ENCODE measurements at regions not wholly inside any gene's neighbourhood (a gene's known extent, or its start where the extent isn't known, plus 50 kb on each side); places are given as distances from the start of the nearest gene placed in this dataset.

DNA sequence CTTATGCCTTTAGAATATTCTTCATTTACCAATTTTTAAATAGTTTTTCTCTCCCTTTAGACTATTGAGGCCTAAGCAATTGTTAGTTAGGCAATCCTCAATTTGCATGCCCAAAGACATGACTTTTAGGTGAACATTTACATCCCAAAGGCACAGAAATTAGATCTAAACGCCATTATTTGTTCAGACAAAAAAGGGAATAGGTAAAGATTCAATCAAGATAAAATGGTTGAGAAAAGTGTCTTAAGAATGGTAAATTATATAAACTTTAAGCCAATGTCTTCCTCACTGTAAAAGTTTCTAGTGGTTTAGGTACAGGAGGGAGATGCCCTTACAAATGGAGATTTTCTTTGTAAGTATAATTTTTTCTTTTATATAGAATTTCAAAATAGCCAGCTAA is 50.2 kb upstream of the MME start:
- TF ChIP-seq, protein P1, sequence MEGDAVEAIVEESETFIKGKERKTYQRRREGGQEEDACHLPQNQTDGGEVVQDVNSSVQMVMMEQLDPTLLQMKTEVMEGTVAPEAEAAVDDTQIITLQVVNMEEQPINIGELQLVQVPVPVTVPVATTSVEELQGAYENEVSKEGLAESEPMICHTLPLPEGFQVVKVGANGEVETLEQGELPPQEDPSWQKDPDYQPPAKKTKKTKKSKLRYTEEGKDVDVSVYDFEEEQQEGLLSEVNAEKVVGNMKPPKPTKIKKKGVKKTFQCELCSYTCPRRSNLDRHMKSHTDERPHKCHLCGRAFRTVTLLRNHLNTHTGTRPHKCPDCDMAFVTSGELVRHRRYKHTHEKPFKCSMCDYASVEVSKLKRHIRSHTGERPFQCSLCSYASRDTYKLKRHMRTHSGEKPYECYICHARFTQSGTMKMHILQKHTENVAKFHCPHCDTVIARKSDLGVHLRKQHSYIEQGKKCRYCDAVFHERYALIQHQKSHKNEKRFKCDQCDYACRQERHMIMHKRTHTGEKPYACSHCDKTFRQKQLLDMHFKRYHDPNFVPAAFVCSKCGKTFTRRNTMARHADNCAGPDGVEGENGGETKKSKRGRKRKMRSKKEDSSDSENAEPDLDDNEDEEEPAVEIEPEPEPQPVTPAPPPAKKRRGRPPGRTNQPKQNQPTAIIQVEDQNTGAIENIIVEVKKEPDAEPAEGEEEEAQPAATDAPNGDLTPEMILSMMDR (IDR thresholded peaks at IDR 0.05; ENCODE audit: low read length, missing control alignments), result no peak
- no peak overlapping the region for H3K4me3 ChIP-seq (replicated peaks; ENCODE audit: low read depth, low read length)
- no peak for DNase-seq (ENCODE audit: low read depth)

DNA sequence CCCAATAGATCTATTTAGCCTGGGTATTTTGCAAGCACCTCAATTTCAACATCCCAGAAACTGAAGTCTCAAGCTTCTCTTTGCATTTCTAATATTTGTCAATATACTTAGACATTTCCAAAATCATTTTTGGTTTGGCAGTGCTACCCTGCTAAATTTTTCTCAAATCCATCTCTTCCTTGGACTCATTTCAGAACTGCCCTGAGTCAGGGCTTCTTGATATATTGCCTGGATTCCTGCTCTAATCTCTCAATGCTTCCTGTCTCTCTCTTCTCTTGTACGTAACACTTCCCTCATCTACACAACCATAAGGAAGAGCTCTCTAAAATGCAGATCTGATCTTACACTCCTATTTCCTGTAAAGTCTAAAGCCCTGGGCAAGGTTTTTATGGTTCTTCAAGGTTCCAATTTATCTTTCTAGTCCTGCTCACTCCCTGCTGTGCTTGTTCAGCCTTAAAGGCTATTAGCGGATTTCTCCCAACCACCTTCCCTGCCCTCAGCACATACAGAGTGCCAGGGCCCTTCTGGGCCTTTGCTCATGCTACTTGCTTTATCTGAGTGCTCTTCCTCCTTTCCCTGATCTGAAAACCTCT is 53.0 kb upstream of the MME start:
- TF ChIP-seq, protein P1 (IDR thresholded peaks at IDR 0.05; ENCODE audit: low read length, missing control alignments), result no peak
- no peak overlapping the region for H3K4me3 ChIP-seq (replicated peaks; ENCODE audit: low read depth, low read length)
- peak; percentile 95 for DNase-seq (ENCODE audit: low read depth)

DNA sequence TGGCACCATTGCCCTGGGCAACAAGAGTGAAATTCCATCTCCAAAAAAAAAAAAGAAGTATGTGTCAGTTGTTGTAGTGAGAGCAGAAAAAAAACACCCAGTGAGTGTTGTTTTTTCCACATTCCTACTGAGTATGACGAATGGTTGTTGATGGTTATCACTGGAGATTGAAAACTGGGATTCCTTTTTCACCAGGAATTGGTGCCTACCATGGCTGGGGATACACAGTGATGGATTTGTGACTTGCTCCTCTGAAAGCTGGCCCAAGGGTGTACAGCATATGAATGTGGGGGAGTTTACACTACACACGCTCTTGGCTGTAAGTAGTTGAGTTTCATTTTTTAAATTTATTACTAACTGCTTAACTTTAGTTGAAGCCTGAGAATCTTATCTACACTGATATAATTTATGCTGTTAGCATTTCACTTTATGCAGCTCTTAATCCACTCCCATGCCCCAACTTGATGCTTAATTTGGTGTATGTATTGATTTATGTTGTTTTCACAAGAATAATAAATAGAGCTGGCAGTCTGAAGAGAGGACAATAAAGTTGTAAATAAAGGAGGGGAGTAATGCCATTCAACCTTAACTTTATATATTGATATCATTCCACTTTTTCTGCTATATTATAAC is 56.0 kb upstream of the MME start:
- TF ChIP-seq, protein P1 (IDR thresholded peaks at IDR 0.05; ENCODE audit: low read length, missing control alignments), result no peak
- peak; percentile 75 for DNase-seq (ENCODE audit: low read depth)
- no peak overlapping the region for H3K4me3 ChIP-seq (replicated peaks; ENCODE audit: low read depth, low read length)

DNA sequence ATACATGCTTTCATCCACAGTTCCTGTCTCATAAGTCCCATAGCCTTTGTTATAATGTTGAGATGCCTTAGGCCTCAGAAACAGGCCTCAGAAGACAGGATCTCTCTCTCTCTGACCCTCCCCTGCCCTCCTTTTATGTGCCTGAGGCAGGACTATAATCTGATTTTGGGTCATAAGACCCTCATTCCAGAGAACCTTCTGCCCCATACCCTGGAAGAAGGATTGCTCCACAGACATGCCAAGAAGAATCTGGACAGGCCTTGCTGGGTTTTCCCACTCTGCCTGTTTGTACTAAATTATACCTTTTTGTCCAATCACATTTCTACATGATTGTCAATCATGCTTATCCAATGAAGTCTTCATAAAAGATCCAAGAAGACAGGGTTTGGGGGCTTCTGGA is 57.2 kb upstream of the MME start:
- no peak overlapping the region for H3K4me3 ChIP-seq (replicated peaks; ENCODE audit: low read depth, low read length)
- TF ChIP-seq, protein P1 (IDR thresholded peaks at IDR 0.05; ENCODE audit: low read length, missing control alignments), result no peak
- DNase-seq (ENCODE audit: low read depth), result no peak

DNA sequence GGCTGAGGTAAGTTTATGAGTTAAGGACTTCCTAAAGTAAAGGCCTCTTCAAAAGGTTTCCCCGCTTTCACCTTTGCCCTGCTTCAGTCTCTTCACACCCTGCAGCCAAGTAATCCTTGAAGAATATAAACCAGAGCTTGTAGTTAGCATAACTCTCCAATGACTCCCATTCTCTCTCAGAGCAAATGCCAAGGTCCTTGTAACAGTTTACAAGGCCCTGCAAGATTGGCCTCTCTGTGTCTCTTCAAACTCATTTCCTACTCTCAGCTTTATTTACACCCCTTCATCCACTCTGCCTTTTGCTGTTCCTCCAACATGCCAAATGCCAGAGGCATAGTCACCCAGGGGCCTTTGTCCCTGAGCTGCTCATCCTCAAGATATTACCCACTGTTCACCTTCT is 60.5 kb upstream of the MME start:
- H3K4me3 ChIP-seq (replicated peaks; ENCODE audit: low read depth, low read length), result no peak overlapping the region
- no peak for DNase-seq (ENCODE audit: low read depth)
- TF ChIP-seq, protein P1 (IDR thresholded peaks at IDR 0.05; ENCODE audit: low read length, missing control alignments), result no peak

DNA sequence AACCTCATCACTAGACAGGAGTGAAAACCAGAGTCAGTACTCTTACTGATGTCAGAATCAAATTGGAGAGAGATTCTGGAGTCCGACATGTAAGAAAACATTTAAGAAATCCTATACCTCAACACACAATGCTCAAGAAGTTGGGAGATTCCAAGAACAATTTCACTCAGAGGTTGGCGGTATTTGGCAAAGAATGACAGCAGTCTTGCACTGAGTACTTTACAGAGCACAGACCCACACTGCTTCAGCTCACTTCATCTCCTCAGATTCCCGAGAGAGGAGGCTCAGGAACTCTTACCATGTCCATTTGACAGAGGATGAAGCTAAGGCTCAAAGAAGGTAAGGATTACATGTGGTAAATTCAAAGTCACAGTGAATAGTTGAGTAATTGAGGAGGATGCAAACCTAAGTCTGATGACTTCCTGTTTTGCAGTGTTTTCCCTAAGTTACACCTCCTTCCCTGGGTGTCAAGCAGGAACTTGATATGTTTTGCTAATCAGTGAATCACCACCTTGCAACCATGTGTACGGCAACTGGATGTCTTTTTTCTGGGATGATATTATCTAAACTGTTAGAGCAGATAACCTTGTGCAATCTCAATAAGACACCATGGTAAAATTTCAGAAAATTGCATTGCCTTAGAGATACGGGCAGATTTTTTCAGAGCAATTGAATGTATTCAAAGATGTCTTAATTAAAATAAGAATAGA is 61.3 kb upstream of the MME start:
- TF ChIP-seq, protein P1 (IDR thresholded peaks at IDR 0.05; ENCODE audit: low read length, missing control alignments), result no peak
- H3K4me3 ChIP-seq (replicated peaks; ENCODE audit: low read depth, low read length), result no peak overlapping the region
- DNase-seq (ENCODE audit: low read depth), result peak; percentile 21
